ENCODE measurements at regions not wholly inside any gene's neighbourhood (a gene's known extent, or its start where the extent isn't known, plus 50 kb on each side); places are given as distances from the start of the nearest gene placed in this dataset.
"Not testable (repeated sequence)": the region's sequence is repeated elsewhere in the genome, so short reads cannot be mapped to it uniquely, and the experiment has no call there.

DNA sequence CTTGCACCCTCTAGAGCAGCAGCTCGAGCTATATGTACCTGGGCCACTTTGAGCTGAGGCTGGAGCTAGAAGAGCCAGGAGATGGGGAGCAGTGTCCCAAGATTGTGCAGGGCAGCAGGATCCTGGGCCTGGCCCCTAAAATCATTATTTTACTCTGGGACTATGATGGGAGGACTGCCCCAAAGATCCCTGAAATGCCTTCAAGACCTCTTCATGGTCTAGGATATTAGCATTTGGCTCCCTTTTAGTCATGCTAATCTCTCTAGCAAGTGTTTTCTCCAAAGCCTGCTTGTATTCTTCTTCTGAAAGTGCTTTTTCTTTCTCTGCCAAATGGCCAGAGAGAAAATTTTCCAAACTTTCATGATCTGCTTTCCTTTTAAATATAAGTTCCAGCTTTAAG is 211.6 kb downstream of the PARM1 start:
- DNase-seq (ENCODE audit: low spot score) (no peak), ATAC-seq (no peak)
- Mint-ChIP-seq H3K4me1 (ENCODE audit: low read depth in 2 of 2) (no peaks in the 10 kb centered on the region), H3K9me3 (peaks cover 3% of the 10 kb centered on the region), H3K27me3 (no peaks in the 10 kb centered on the region), H3K36me3 (no peaks in the 10 kb centered on the region), H3K27ac (no peak overlapping the region), H3K4me3 (no peak overlapping the region)

DNA sequence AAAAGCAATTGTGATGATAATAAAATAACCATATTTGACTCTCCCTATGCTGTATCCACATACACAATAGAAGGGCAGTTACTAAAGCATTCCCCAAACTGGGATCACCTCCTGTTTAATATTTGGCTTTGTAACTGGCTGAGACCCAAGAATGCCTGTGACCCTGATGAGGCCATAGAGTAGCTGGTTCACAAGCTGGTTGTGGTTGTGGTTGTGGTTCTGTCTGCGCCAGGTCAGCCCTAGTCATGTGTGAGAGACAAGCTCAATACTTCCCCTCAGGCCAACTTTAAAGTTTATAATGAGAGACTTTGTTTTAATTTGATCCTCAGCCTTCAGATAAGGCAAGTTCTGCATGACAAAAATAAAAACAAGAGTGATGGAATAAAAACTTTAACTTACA is 209.9 kb downstream of the PARM1 start:
- no peak overlapping the region for H3K27ac Mint-ChIP-seq
- H3K4me1 Mint-ChIP-seq (ENCODE audit: low read depth in 2 of 2), result no peaks in the 10 kb centered on the region
- DNase-seq (ENCODE audit: low spot score) (no peak), ATAC-seq (no peak)
- H3K9me3 Mint-ChIP-seq, result peaks cover 3% of the 10 kb centered on the region
- H3K36me3 Mint-ChIP-seq, result no peaks in the 10 kb centered on the region
- no peaks in the 10 kb centered on the region for H3K27me3 Mint-ChIP-seq
- no peak overlapping the region for H3K4me3 Mint-ChIP-seq

DNA sequence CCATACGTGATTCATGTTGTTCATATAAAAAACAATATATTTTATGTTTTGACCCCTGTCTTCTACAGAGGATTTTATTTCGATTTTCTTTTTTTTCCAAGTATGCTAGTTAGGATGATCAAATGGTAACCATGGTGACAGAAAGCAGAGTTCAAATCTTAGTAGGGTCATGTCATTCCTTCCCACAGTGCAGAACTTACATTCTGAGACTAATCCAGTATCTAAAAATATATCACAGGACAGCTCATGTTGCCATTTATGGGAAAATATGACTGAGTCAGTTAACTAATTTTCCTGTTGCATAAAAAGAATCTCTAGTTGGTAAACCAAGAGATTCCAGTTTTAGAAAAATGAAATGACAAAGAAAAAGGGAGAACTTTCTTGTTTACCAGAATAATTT is 209.5 kb downstream of the PARM1 start:
- Mint-ChIP-seq H3K36me3 (no peaks in the 10 kb centered on the region), H3K9me3 (peaks cover 3% of the 10 kb centered on the region), H3K4me3 (no peak overlapping the region), H3K27me3 (no peaks in the 10 kb centered on the region), H3K27ac (no peak overlapping the region), H3K4me1 (ENCODE audit: low read depth in 2 of 2) (no peaks in the 10 kb centered on the region)
- DNase-seq (ENCODE audit: low spot score) (no peak), ATAC-seq (no peak)

DNA sequence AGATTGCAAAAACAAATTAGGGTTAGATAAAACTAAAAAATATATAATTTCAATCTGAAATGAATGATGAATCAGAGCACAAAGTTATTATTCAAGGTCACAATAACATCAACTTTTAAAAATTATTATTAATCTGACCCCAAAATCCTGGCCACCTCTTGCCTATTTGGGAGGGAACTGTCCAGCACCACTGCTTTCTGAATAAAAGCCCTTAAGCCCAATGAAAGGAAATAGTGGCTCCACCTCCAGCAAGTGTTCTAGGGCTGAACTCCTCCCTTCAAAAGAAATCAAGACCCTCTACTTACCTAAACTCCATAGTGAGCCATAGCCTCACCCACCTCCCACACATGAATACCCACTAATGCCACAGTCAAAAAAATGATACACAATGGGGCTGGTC is 208.2 kb downstream of the PARM1 start:
- no peak for ATAC-seq
- H3K4me3 Mint-ChIP-seq, result no peak overlapping the region
- no peak overlapping the region for H3K27ac Mint-ChIP-seq
- H3K4me1 Mint-ChIP-seq (ENCODE audit: low read depth in 2 of 2), result no peaks in the 10 kb centered on the region
- DNase-seq (ENCODE audit: low spot score), result no peak
- H3K36me3 Mint-ChIP-seq, result no peaks in the 10 kb centered on the region
- H3K9me3 Mint-ChIP-seq, result peaks cover 3% of the 10 kb centered on the region
- no peaks in the 10 kb centered on the region for H3K27me3 Mint-ChIP-seq

DNA sequence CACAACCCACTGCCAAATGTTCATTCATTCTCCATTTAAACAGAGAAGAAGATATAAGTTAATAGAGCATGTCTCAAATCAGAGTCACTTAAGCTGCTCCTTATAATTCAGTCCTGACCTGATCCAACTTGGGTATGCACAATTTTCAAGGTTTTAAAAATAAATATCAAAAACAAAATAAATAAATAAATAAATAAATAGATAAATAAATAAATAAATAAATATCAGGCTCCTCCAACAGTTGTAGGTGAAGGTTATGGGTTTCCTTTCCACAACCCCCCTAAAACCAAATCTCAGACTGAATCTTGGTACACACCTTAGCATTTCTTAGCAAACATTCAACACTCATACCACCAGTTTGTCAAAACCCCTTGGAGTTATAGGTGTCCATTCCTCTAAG is 204.4 kb downstream of the PARM1 start:
- DNase-seq (ENCODE audit: low spot score) (no peak), ATAC-seq (no peak)
- no peaks in the 10 kb centered on the region for H3K4me1 Mint-ChIP-seq (ENCODE audit: low read depth in 2 of 2)
- no peak overlapping the region for H3K27ac Mint-ChIP-seq
- H3K27me3 Mint-ChIP-seq, result no peaks in the 10 kb centered on the region
- H3K9me3 Mint-ChIP-seq, result peaks cover 4% of the 10 kb centered on the region
- H3K36me3 Mint-ChIP-seq, result no peaks in the 10 kb centered on the region
- H3K4me3 Mint-ChIP-seq, result no peak overlapping the region

DNA sequence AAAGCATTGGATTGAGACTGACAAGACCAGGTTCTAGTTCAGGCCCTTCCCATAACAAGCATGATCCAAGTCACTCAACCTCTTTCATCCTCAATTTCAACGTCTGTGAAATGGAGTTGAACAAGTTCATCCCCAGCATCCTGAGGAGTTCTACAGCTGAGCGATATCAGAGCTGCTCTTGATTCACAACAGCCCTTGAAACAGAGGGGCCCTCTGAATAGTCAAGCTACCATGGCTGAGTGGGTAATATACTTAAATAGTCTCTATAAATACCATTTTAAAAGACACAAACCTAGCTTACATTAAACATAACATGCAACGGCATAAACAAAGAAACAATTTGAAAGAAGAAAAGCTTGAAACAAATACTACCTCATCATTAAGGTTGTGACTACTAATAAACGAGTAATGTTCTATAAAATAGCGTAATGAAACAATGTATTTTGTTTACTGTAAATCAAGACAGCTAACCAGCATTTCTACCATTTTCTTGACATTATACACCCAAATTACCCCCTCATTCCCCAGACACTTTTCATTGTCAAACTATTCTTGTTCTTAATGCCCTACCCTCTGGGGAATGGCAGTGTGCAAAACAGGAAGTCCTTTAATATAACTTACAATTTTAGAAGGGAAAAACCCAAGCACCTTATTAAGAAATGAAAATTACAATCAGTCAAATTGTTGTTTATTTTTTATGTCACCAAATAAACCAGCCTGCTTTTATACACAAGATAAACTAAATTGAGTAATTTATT is 202.3 kb downstream of the PARM1 start:
- Mint-ChIP-seq H3K27me3 (no peaks in the 10 kb centered on the region), H3K27ac (no peak overlapping the region), H3K4me3 (no peak overlapping the region), H3K36me3 (no peaks in the 10 kb centered on the region), H3K4me1 (ENCODE audit: low read depth in 2 of 2) (no peaks in the 10 kb centered on the region), H3K9me3 (peaks cover 4% of the 10 kb centered on the region)
- no peak for DNase-seq (ENCODE audit: low spot score)
- ATAC-seq, result no peak

DNA sequence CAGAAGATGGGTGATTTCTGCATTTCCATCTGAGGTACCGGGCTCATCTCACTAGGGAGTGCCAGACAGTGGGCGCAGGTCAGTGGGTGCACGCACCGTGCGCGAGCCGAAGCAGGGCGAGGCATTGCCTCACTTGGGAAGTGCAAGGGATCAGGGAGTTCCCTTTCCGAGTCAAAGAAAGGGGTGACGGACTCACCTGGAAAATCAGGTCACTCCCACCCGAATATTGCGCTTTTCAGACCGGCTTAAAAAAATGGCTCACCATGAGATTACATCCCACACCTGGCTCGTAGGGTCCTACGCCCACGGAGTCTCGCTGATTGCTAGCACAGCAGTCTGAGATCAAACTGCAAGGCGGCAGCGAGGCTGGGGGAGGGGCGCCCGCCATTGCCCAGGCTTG is 194.0 kb downstream of the PARM1 start:
- ATAC-seq; H3K27me3 Mint-ChIP-seq; H3K4me3 Mint-ChIP-seq; H3K36me3 Mint-ChIP-seq; H3K4me1 Mint-ChIP-seq (ENCODE audit: low read depth in 2 of 2); DNase-seq (ENCODE audit: low spot score); H3K27ac Mint-ChIP-seq: not testable (repeated sequence)
- H3K9me3 Mint-ChIP-seq, result peaks cover 15% of the 10 kb centered on the region

DNA sequence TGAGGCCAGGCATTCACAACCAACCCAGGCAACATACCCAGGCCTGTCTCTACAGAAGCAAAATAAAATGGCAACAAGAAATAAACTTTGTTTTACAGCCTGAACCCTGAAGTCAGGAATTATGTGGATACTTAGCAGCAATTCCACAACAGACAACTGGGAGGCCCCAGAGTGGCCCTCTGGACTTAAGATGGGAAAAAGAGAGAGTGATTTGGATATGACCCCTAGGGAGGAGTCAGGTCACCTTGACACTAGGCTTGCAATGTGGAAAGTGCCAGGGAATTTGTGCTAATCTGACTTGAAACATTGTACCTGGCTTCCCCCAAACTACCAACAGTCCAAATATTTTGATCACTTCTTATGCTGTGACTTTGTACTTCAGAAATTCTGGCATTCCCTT is 193.1 kb downstream of the PARM1 start:
- H3K27me3 Mint-ChIP-seq, result no peaks in the 10 kb centered on the region
- ATAC-seq (no peak), DNase-seq (ENCODE audit: low spot score) (no peak)
- H3K4me1 Mint-ChIP-seq (ENCODE audit: low read depth in 2 of 2), result no peaks in the 10 kb centered on the region
- H3K36me3 Mint-ChIP-seq, result no peaks in the 10 kb centered on the region
- no peak overlapping the region for H3K27ac Mint-ChIP-seq
- H3K4me3 Mint-ChIP-seq, result no peak overlapping the region
- peaks cover 17% of the 10 kb centered on the region for H3K9me3 Mint-ChIP-seq

DNA sequence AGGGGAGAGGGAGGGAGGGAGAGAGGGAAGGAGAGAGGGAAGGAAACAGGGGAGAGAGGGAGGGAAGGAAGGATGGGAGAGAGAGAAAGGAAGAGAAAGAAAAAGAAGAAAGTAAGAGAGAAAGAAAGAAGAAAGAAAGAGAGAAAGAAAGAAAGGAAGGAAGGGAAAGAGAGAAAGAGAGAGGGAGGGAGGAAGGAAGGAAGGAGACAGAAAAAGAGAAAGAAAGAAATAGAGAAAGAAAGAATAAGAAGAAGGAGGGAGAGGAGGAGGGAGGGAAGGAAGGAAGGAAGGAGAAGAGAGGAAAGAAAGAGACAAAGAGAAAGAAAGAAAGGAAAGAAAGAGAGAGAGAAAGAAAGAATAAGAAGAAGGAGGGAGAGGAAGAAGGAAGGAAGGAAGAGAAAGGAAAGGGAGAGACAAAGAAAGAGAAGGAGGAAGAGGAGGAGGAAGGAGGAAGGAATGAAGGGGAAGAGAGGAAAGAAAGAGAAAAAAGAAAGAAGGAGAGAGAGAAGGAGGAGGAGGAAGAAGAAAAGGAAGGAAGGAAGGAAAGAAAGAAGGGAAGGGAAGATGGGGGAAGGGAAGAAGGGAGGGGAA is 189.6 kb downstream of the PARM1 start:
- peaks cover 19% of the 10 kb centered on the region for H3K9me3 Mint-ChIP-seq
- H3K4me1 Mint-ChIP-seq (ENCODE audit: low read depth in 2 of 2), result no peaks in the 10 kb centered on the region
- DNase-seq (ENCODE audit: low spot score), result no peak
- H3K36me3 Mint-ChIP-seq, result no peaks in the 10 kb centered on the region
- ATAC-seq, result no peak
- no peak overlapping the region for H3K27ac Mint-ChIP-seq
- no peaks in the 10 kb centered on the region for H3K27me3 Mint-ChIP-seq
- H3K4me3 Mint-ChIP-seq, result no peak overlapping the region

DNA sequence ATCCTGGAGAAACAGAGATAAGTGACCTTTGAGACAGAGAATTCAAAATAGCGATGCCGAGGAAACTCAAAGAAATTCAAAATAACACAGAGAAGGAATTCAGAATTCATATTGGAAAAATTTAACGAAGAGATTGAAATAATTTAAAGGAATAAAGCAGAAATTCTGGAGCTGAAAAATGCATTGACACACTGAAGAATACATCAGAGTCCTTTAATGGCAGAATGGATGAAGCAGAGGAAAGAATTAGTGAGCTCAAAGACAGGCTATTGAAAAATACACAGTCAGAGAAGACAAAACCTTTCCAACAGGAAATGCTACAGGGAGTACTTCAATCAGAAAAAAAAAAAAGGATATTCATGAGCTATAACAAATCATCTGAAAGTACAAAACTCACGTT is 185.8 kb downstream of the PARM1 start:
- H3K27me3 Mint-ChIP-seq, result no peaks in the 10 kb centered on the region
- no peaks in the 10 kb centered on the region for H3K36me3 Mint-ChIP-seq
- H3K9me3 Mint-ChIP-seq, result peaks cover 27% of the 10 kb centered on the region
- H3K27ac Mint-ChIP-seq, result no peak overlapping the region
- DNase-seq (ENCODE audit: low spot score) (no peak), ATAC-seq (no peak)
- H3K4me3 Mint-ChIP-seq, result no peak overlapping the region
- H3K4me1 Mint-ChIP-seq (ENCODE audit: low read depth in 2 of 2), result no peaks in the 10 kb centered on the region

DNA sequence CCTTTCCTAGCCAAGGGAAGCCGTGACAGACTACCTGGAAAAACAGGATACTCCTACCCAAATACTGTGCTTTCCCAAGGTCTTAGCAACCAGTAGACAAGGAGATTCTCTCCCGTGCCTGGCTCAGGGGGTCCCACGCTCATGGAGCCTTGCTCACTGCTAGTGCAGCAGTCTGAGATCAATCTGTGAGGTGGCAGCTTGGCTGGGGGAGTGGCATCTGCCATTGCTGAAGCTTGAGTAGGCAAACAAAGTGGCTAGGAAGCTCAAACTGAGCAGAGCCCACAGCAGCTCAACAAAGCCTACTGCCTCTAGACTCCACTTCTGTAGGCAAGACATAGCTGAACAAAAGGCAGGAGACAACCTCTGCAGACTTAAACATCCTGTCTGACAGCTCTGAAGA is 177.1 kb downstream of the PARM1 start:
- DNase-seq (ENCODE audit: low spot score) (no peak), ATAC-seq (no peak)
- Mint-ChIP-seq H3K27me3 (no peaks in the 10 kb centered on the region), H3K4me3 (no peak overlapping the region), H3K36me3 (no peaks in the 10 kb centered on the region), H3K9me3 (peaks cover 27% of the 10 kb centered on the region), H3K27ac (no peak overlapping the region), H3K4me1 (ENCODE audit: low read depth in 2 of 2) (no peaks in the 10 kb centered on the region)

DNA sequence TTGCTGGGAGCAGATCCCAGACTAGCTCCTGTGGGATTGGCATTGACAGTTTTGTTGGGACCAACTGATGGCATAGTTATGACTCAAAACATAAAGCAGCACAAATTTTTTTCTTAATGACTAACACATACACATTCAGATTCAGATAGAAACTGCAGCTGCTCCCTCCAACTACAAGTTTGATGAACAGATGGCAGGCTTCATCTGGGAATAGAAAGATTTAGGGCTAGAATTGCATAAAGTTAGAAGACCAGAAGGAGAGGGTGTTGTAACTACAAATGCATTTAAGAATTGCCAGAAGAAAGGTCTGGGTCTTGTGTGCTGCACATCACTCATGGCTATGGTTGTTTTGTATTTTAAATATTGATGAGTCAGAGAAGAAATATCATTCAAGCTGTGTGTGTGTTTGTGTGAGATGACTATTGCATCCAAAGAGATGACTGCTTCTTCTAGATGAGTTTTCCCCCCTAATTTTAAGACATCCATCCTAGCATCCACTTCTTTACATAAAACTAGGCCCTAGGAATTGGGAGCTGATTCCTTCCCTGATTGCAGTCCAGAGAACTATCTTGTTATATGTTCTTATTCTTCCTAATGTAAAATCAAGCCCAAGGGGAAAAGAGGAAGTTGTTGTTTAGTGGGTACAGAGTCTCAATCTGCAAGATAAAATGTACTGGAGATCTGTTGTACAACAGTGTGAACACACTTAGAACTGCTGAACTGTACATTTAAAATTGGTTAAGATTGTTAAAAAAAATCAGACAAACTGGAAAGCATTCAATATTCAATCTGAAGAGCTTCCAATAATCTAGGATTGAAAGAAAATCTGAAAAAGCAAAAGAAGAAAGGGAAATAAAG is 175.1 kb downstream of the PARM1 start:
- Mint-ChIP-seq H3K9me3 (peaks cover 21% of the 10 kb centered on the region), H3K4me1 (ENCODE audit: low read depth in 2 of 2) (no peaks in the 10 kb centered on the region), H3K27me3 (no peaks in the 10 kb centered on the region), H3K4me3 (no peak overlapping the region), H3K36me3 (no peaks in the 10 kb centered on the region), H3K27ac (no peak overlapping the region)
- ATAC-seq (no peak), DNase-seq (ENCODE audit: low spot score) (no peak)

DNA sequence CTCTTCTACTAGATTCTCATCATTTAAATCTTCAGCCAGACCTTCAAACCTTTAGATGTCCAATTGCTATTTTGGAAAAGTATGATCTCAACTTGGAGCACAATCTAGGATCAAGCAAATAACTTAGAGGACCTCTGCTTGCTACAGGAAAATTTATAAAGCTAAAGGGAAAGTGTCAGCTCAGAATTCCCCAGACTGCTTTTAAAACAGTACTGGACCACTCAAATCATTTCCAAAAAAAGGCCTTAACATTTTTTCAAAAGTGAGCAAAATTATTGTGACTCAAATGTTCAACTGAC is 169.8 kb downstream of the PARM1 start:
- no peak for ATAC-seq
- Mint-ChIP-seq H3K4me3 (no peak overlapping the region), H3K9me3 (peaks cover 10% of the 10 kb centered on the region), H3K36me3 (peaks cover 4% of the 10 kb centered on the region), H3K27ac (no peak overlapping the region), H3K4me1 (ENCODE audit: low read depth in 2 of 2) (no peaks in the 10 kb centered on the region), H3K27me3 (no peaks in the 10 kb centered on the region)
- no peak for DNase-seq (ENCODE audit: low spot score)

DNA sequence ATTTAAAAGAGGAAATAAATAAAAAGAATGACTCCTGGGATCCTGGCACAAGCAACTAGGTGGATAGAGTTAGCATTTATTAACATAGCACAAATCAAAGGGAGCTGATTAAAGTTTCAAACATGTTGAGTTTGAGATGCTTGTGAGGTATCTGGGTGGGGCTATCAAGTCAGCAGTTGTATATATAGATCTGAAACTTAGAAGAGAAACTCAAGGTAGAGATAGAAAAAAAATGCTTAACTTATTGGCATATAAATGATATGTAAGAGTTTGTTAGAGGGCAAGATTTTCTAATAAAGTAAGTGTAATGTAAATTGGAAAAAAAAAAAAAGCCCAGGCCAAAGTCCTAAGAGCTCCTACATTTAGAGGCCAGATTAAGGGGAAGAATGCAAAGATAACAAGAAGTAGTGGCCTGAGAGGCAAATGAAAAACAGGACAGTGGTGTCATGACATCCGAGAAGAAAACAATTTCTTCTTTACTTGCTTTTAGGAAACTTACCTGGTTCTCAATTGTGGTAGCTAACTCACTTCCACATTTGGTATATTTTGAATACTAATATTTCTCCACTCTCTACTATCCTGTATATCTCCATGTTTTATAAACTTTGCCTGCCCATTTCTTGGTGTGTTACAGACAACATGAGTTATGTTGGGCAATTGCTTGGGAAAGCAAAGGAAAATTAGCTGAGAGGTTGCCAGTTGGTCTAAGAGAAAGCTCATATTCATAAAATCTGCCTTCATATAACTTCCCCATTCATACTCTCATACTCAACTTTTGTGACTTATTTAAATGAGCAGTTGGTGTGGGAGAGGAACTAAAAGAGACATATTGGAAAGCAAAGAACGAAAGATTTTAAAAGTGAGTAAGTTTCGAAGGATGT is 169.2 kb downstream of the PARM1 start:
- no peaks in the 10 kb centered on the region for H3K27me3 Mint-ChIP-seq
- peaks cover 14% of the 10 kb centered on the region for H3K9me3 Mint-ChIP-seq
- DNase-seq (ENCODE audit: low spot score) (no peak), ATAC-seq (no peak)
- no peak overlapping the region for H3K4me3 Mint-ChIP-seq
- H3K27ac Mint-ChIP-seq, result no peak overlapping the region
- H3K4me1 Mint-ChIP-seq (ENCODE audit: low read depth in 2 of 2), result no peaks in the 10 kb centered on the region
- peaks cover 10% of the 10 kb centered on the region for H3K36me3 Mint-ChIP-seq

Data from natural killer cell treated with Interleukin-12 subunit alpha and Interleukin-12 subunit beta and Interleukin-15 and Interleukin-18, amount 100 ng/mL, for 72 hours (primary cell).